Smooth muscle cell (in vitro differentiated cells): ENCODE measurements at regions not wholly inside any gene's neighbourhood (a gene's known extent, or its start where the extent isn't known, plus 50 kb on each side); places are given as distances from the start of the nearest gene placed in this dataset.
A peak's percentile ranks its signal among the peaks of the same experiment; 100 is the strongest.

Experiments used
- DNase-seq: peaks from one replicate; lab custom pipeline; 2025; ENCODE audit not compliant: unreplicated experiment; lab: John Stamatoyannopoulos, UW
- H2AFZ ChIP-seq: fragments of 200-600 bp; sonication (generic); 2 replicates; pipeline ENCODE4 v1.6.0; 2016; ENCODE audit warnings: antibody characterized with exemption, low read depth, mild to moderate bottlenecking
- H3F3A ChIP-seq: fragments of 200-600 bp; sonication (generic); 2 replicates; pipeline ENCODE4 v1.6.0; 2017; ENCODE audit warnings: antibody characterized with exemption, low read depth
- H3K27ac ChIP-seq: fragments of 200-600 bp; sonication (generic); 2 replicates; pipeline ENCODE4 v1.5.1; 2016; ENCODE audit warnings: low read depth, mild to moderate bottlenecking
- H3K27me3 ChIP-seq: fragments of 200-600 bp; sonication (generic); 2 replicates; pipeline ENCODE4 v1.6.1; 2016; ENCODE audit warnings: low read depth, mild to moderate bottlenecking
- H3K36me3 ChIP-seq: fragments of 200-600 bp; sonication (generic); 2 replicates; pipeline ENCODE4 v1.5.1; 2016; ENCODE audit warnings: low read depth
- H3K4me1 ChIP-seq: fragments of 200-600 bp; sonication (generic); 2 replicates; pipeline ENCODE4 v1.5.1; 2016; ENCODE audit warnings: low read depth
- H3K4me2 ChIP-seq: fragments of 200-600 bp; sonication (generic); 2 replicates; pipeline ENCODE4 v1.6.0; 2016; ENCODE audit warnings: mild to moderate bottlenecking
- H3K4me3 ChIP-seq: fragments of 200-600 bp; sonication (generic); 2 replicates; pipeline ENCODE4 v1.5.1; 2016; ENCODE audit warnings: mild to moderate bottlenecking
- H3K79me2 ChIP-seq: fragments of 200-600 bp; sonication (generic); 2 replicates; pipeline ENCODE4 v1.6.0; 2016; ENCODE audit warnings: low read depth, mild to moderate bottlenecking
- H3K9ac ChIP-seq: fragments of 200-600 bp; sonication (generic); 2 replicates; pipeline ENCODE4 v1.6.0; 2016; ENCODE audit warnings: low read depth
- H3K9me3 ChIP-seq: fragments of 200-600 bp; sonication (generic); replicated peaks from 2 replicates; pipeline ENCODE4 v1.5.1; 2016; ENCODE audit warnings: low read depth
- H4K20me1 ChIP-seq: fragments of 200-600 bp; sonication (generic); 2 replicates; pipeline ENCODE4 v1.6.0; 2016; ENCODE audit warnings: low read depth
- WGBS: methylation state at CpG from one replicate; pipeline ENCODE4 v1.1.7; 2016; ENCODE audit warnings: low lambda C conversion rate; 5-methylcytosine and 5-hydroxymethylcytosine counted together
- TF ChIP-seq, protein P1 (sequence below): fragments of 200-600 bp; sonication (generic); IDR thresholded peaks from 2 replicates; pipeline ENCODE4 v1.5.1; 2017; ENCODE audit warnings: borderline replicate concordance, mild to moderate bottlenecking, antibody characterized with exemption; ENCODE audit not compliant: insufficient read depth, poor library complexity, severe bottlenecking

DNA sequence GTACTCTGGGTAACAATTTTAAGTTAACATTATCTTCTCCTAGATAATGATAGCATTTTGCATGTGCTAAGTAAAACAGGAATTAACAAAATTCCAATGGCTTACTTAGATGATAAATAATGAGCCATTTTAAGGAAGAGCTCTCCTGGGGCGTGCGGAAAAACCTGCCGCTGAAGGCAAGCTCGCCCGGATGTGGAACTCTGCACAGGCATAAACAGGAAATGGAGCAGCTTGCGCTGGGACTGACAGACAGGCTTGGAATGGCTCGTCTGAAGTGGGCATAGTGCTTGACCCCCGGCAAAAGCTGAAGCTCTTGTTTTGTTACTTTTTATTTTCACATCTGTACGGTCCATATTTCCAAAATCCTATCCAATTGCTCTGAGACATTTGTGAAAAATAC, 169.2 kb downstream of the ZNF281 start:
- H3K9me3 ChIP-seq = no peaks in the 10 kb centered on the region
- H3K9ac ChIP-seq = no peak overlapping the region
- peak overlapping the region; percentile 44 for H3K4me2 ChIP-seq
- H3K27me3 ChIP-seq = no peaks in the 10 kb centered on the region
- WGBS = 25% methylated on average over 9 of the region's 9 CpGs
- H3F3A ChIP-seq = peaks cover 11% of the 10 kb centered on the region
- peak overlapping the region; percentile 67 for H3K27ac ChIP-seq
- H3K36me3 ChIP-seq = no peaks in the 10 kb centered on the region
- H3K79me2 ChIP-seq = no peaks in the 10 kb centered on the region
- TF ChIP-seq, protein P1, sequence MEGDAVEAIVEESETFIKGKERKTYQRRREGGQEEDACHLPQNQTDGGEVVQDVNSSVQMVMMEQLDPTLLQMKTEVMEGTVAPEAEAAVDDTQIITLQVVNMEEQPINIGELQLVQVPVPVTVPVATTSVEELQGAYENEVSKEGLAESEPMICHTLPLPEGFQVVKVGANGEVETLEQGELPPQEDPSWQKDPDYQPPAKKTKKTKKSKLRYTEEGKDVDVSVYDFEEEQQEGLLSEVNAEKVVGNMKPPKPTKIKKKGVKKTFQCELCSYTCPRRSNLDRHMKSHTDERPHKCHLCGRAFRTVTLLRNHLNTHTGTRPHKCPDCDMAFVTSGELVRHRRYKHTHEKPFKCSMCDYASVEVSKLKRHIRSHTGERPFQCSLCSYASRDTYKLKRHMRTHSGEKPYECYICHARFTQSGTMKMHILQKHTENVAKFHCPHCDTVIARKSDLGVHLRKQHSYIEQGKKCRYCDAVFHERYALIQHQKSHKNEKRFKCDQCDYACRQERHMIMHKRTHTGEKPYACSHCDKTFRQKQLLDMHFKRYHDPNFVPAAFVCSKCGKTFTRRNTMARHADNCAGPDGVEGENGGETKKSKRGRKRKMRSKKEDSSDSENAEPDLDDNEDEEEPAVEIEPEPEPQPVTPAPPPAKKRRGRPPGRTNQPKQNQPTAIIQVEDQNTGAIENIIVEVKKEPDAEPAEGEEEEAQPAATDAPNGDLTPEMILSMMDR = no peak
- H3K4me3 ChIP-seq = no peak overlapping the region
- no peaks in the 10 kb centered on the region for H4K20me1 ChIP-seq
- DNase-seq = no peak
- peaks cover 15% of the 10 kb centered on the region for H3K4me1 ChIP-seq
- H2AFZ ChIP-seq = peak overlapping the region; percentile 58

DNA sequence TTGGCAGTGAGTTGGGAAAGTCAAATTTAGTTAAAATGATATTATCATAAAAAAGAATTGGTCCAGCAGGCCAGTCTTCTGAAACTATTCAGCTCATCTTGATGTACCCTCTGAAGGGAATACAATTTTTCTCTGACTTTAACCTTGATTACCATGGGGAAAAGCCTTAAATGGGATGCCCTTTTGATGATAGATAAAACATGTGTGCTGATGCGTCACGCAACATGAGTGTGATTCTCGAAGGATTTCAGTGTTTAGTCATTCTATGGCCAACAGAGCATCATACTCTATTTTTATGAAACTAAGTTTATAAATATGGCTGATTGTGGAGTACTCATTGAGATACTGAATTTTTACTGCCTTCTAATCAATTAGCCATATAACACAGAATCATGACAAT, 171.5 kb downstream of the ZNF281 start:
- no peaks in the 10 kb centered on the region for H3K79me2 ChIP-seq
- H3K9ac ChIP-seq = no peak overlapping the region
- no peak overlapping the region for H3K4me2 ChIP-seq
- DNase-seq = no peak
- peaks cover 11% of the 10 kb centered on the region for H3F3A ChIP-seq
- WGBS = 94% methylated on average over 3 of the region's 3 CpGs
- H3K27ac ChIP-seq = no peak overlapping the region
- H3K4me1 ChIP-seq = peaks cover 18% of the 10 kb centered on the region
- TF ChIP-seq, protein P1 = no peak
- no peaks in the 10 kb centered on the region for H3K9me3 ChIP-seq
- no peaks in the 10 kb centered on the region for H3K27me3 ChIP-seq
- no peak overlapping the region for H3K4me3 ChIP-seq
- H3K36me3 ChIP-seq = no peaks in the 10 kb centered on the region
- H2AFZ ChIP-seq = no peak overlapping the region
- no peaks in the 10 kb centered on the region for H4K20me1 ChIP-seq

DNA sequence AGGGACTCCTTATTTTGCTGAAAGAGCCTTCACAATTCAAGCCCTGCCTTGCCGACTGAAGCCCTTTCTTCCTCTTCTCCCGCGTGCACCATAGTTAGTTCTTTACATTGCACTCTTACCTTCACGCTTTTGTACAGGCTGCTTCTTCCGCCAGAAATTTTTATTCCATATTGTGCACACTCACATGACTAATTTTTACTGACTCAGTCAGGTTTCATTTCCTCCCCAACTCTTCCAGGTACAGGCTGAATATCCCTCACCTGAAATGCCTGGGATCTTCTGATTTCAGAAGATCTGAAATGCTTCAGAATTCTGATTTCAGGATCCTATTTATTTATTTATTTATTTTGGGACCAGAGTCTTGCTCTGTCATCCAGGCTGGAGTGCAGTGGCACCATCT, 172.8 kb downstream of the ZNF281 start:
- TF ChIP-seq, protein P1 = no peak
- Histone ChIP-seq H3K4me1 (peaks cover 18% of the 10 kb centered on the region), H3K9ac (no peak overlapping the region), H3F3A (peaks cover 13% of the 10 kb centered on the region), H3K79me2 (no peaks in the 10 kb centered on the region), H2AFZ (no peak overlapping the region), H3K9me3 (no peaks in the 10 kb centered on the region), H4K20me1 (no peaks in the 10 kb centered on the region), H3K4me2 (no peak overlapping the region), H3K27me3 (no peaks in the 10 kb centered on the region), H3K4me3 (no peak overlapping the region), H3K27ac (no peak overlapping the region), H3K36me3 (no peaks in the 10 kb centered on the region)
- 94% methylated on average over 5 of the region's 5 CpGs for WGBS
- no peak for DNase-seq

DNA sequence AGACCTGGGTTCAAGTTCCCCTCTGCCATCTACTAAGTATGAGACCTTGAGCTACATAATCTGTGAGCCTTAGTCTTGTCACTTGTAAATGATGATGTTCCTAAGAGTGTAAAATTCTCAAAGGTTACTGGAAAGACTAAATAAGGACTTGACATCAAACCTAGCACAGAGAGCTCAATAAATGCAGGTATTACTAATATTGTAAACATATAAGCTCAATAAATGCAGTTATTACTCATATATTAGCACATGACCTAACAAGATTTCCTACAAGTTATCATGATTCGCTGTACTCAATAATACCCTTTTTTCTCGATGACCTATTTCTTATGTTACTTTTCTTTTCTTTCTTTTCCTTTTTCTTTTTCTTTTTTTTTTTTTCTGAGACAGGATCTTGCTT, 174.9 kb downstream of the ZNF281 start:
- WGBS = 95% methylated on average over 2 of the region's 2 CpGs
- TF ChIP-seq, protein P1 = no peak

More for the DNA sequence above, 174.9 kb downstream of the ZNF281 start:
- DNase-seq = no peak
- Histone ChIP-seq H2AFZ (no peak overlapping the region), H4K20me1 (no peaks in the 10 kb centered on the region), H3K9ac (no peak overlapping the region), H3K27me3 (no peaks in the 10 kb centered on the region), H3K27ac (peak overlapping the region; percentile 85), H3F3A (peaks cover 11% of the 10 kb centered on the region), H3K4me3 (no peak overlapping the region), H3K79me2 (no peaks in the 10 kb centered on the region), H3K4me1 (peaks cover 23% of the 10 kb centered on the region), H3K9me3 (no peaks in the 10 kb centered on the region), H3K4me2 (no peak overlapping the region), H3K36me3 (no peaks in the 10 kb centered on the region)
